HEK293 (cell line): ENCODE measurements at regions not wholly inside any gene's neighbourhood (a gene's known extent, or its start where the extent isn't known, plus 50 kb on each side); places are given as distances from the start of the nearest gene placed in this dataset.

Source experiments
- FEZF1 ChIP-seq: fragments of 450-650 bp; formaldehyde crosslinking; IDR thresholded peaks from 2 replicates; pipeline ENCODE4 v1.5.1; 2016; ENCODE audit warnings: missing biosample characterization, missing genetic modification characterization
- ZNF366 ChIP-seq: fragments of 450-650 bp; formaldehyde crosslinking; conservative IDR thresholded peaks from 2 replicates; pipeline ENCODE4 v1.5.1; 2016; ENCODE audit warnings: missing biosample characterization, missing genetic modification characterization
- ZNF549 ChIP-seq: fragments of 450-650 bp; IDR thresholded peaks from 2 replicates; pipeline ENCODE4 v1.5.1; 2018; ENCODE audit warnings: missing biosample characterization, missing genetic modification characterization, mild to moderate bottlenecking, inconsistent platforms, moderate library complexity
- ZNF558 ChIP-seq: fragments of 450-650 bp; formaldehyde crosslinking; IDR thresholded peaks from 2 replicates; pipeline ENCODE4 v1.5.1; 2016; ENCODE audit warnings: missing biosample characterization, missing genetic modification characterization
- ZNF707 ChIP-seq: fragments of 450-650 bp; formaldehyde crosslinking; IDR thresholded peaks from 2 replicates; pipeline ENCODE4 v1.5.1; 2016; ENCODE audit warnings: missing biosample characterization, missing genetic modification characterization
- TF ChIP-seq, protein P1 (sequence below): fragments of 450-650 bp; formaldehyde crosslinking; IDR thresholded peaks from 2 replicates; pipeline ENCODE4 v1.5.1; 2016; ENCODE audit warnings: missing biosample characterization, missing genetic modification characterization
- TF ChIP-seq, protein P2 (sequence below): sonication (generic); formaldehyde crosslinking; IDR thresholded peaks from 2 replicates; pipeline ENCODE4 v1.8.1; 2022; ENCODE audit warnings: mild to moderate bottlenecking, moderate library complexity, missing genetic modification reagents

DNA sequence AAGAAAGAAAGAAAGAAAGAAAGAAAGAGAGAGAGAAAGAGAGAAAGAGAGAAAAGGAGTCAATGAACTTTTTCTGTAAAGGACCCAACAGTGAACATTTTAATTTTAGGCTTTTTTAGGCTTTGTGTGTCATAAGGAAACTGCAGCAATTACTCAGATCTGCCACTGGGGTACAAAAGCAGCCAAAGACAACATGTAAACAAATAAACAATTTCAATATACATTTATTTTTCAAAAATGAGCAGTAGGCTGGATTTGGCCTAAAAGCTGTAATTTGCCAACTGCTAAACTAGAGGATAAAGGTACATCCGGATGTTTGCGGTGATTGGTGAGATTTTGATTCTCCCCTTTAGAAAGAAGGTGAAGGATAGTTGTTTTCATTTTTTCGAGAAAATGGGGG is 143.6 kb downstream of the CEMIP2 start:
- no peak for TF ChIP-seq FEZF1 (tag by site-specific recombination)
- TF ChIP-seq, protein P1, sequence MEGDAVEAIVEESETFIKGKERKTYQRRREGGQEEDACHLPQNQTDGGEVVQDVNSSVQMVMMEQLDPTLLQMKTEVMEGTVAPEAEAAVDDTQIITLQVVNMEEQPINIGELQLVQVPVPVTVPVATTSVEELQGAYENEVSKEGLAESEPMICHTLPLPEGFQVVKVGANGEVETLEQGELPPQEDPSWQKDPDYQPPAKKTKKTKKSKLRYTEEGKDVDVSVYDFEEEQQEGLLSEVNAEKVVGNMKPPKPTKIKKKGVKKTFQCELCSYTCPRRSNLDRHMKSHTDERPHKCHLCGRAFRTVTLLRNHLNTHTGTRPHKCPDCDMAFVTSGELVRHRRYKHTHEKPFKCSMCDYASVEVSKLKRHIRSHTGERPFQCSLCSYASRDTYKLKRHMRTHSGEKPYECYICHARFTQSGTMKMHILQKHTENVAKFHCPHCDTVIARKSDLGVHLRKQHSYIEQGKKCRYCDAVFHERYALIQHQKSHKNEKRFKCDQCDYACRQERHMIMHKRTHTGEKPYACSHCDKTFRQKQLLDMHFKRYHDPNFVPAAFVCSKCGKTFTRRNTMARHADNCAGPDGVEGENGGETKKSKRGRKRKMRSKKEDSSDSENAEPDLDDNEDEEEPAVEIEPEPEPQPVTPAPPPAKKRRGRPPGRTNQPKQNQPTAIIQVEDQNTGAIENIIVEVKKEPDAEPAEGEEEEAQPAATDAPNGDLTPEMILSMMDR = no peak
- no peak for TF ChIP-seq ZNF707
- no peak for TF ChIP-seq ZNF558 (tag by site-specific recombination)
- no peak for TF ChIP-seq ZNF549
- TF ChIP-seq, protein P2, sequence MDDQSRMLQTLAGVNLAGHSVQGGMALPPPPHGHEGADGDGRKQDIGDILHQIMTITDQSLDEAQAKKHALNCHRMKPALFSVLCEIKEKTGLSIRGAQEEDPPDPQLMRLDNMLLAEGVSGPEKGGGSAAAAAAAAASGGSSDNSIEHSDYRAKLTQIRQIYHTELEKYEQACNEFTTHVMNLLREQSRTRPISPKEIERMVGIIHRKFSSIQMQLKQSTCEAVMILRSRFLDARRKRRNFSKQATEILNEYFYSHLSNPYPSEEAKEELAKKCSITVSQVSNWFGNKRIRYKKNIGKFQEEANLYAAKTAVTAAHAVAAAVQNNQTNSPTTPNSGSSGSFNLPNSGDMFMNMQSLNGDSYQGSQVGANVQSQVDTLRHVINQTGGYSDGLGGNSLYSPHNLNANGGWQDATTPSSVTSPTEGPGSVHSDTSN (CRISPR knock-in tag) = no peak
- no peak for TF ChIP-seq ZNF366 (tag by site-specific recombination)
